ENCODE measurements at regions not wholly inside any gene's neighbourhood (a gene's known extent, or its start where the extent isn't known, plus 50 kb on each side); places are given as distances from the start of the nearest gene placed in this dataset.

DNA sequence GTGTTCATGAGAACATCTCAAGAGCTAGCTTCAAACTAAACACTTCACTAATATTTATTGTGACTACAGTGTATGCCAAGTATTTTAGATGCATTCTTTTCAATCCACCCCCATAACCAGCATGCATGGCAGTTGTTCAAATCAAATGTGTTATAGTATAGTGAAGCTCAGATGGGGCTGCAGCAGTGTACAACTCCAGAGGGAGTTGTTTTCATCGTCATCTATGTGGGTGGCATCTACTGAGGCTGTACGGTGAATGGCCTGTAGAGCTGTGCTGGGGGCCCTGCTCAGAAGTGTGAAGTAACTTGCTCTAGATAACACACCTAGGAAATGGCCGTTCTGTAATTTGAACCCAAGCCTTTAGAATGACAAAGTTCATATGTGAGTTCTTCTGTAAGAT is 71.8 kb upstream of the LRATD1 start:
- no peaks in the 10 kb centered on the region for H3K27me3 ChIP-seq
- H3K27ac ChIP-seq: no peak overlapping the region
- H3K36me3 ChIP-seq: no peaks in the 10 kb centered on the region
- DNase-seq (ENCODE audit: low spot score in 2 of 2): no peak
- peaks cover 22% of the 10 kb centered on the region for H3K4me1 ChIP-seq
- no peak overlapping the region for H3K4me3 ChIP-seq
- TF ChIP-seq EP300 (IDR thresholded peaks at IDR 0.05) (no peak), POLR2A (IDR thresholded peaks at IDR 0.05) (no peak), POLR2AphosphoS5 (IDR thresholded peaks at IDR 0.05) (no peak)
- TF ChIP-seq, protein P1, sequence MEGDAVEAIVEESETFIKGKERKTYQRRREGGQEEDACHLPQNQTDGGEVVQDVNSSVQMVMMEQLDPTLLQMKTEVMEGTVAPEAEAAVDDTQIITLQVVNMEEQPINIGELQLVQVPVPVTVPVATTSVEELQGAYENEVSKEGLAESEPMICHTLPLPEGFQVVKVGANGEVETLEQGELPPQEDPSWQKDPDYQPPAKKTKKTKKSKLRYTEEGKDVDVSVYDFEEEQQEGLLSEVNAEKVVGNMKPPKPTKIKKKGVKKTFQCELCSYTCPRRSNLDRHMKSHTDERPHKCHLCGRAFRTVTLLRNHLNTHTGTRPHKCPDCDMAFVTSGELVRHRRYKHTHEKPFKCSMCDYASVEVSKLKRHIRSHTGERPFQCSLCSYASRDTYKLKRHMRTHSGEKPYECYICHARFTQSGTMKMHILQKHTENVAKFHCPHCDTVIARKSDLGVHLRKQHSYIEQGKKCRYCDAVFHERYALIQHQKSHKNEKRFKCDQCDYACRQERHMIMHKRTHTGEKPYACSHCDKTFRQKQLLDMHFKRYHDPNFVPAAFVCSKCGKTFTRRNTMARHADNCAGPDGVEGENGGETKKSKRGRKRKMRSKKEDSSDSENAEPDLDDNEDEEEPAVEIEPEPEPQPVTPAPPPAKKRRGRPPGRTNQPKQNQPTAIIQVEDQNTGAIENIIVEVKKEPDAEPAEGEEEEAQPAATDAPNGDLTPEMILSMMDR (IDR thresholded peaks at IDR 0.05): no peak
- WGBS: 60% methylated on average over 3 of the region's 3 CpGs
- no peaks in the 10 kb centered on the region for H3K9me3 ChIP-seq

- WGBS: 96% methylated on average over 1 of the region's 1 CpG
- no peak for DNase-seq (ENCODE audit: low spot score in 2 of 2)
- Histone ChIP-seq H3K4me3 (no peak overlapping the region), H3K27ac (no peak overlapping the region), H3K9me3 (no peaks in the 10 kb centered on the region), H3K36me3 (no peaks in the 10 kb centered on the region), H3K4me1 (peaks cover 19% of the 10 kb centered on the region), H3K27me3 (no peaks in the 10 kb centered on the region)
- TF ChIP-seq, protein P1 (IDR thresholded peaks at IDR 0.05): no peak
- TF ChIP-seq POLR2AphosphoS5 (IDR thresholded peaks at IDR 0.05): no peak
Observed at GRCh38 chr2:14563324-14563723, 69.2 kb upstream of the LRATD1 start.

DNA sequence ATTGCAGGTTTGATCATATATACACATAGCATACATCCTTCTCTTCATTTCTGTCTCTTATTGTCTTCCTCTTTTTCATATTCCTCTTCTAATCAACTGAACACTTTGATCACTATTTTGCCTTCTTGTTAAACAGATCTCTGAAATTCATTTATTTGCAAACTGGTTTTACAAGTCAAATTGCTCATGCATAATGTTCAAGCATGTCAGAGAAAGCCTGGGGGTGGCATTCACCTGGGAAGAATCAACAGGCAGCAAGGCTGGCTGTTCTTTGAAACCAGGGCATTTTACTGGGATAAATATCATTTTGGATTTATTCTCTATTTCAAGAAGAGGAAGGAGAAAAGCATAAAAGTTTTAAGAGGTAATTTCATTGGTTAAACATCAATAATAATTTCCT is 66.9 kb upstream of the LRATD1 start:
- Histone ChIP-seq H3K9me3 (no peaks in the 10 kb centered on the region), H3K27me3 (no peaks in the 10 kb centered on the region), H3K36me3 (no peaks in the 10 kb centered on the region), H3K27ac (peak overlapping the region; percentile 11), H3K4me3 (no peak overlapping the region), H3K4me1 (peaks cover 19% of the 10 kb centered on the region)
- TF ChIP-seq POLR2AphosphoS5 (IDR thresholded peaks at IDR 0.05) (no peak), POLR2A (IDR thresholded peaks at IDR 0.05) (no peak), EP300 (IDR thresholded peaks at IDR 0.05) (no peak)
- TF ChIP-seq, protein P1 (IDR thresholded peaks at IDR 0.05): no peak
- no peak for DNase-seq (ENCODE audit: low spot score in 2 of 2)

GRCh38 chr2:14567561-14567960 is 65.0 kb upstream of the LRATD1 start:
- H3K4me1 ChIP-seq: peaks cover 19% of the 10 kb centered on the region
- H3K36me3 ChIP-seq: no peaks in the 10 kb centered on the region
- H3K9me3 ChIP-seq: no peaks in the 10 kb centered on the region
- no peak overlapping the region for H3K4me3 ChIP-seq
- no peak for DNase-seq (ENCODE audit: low spot score in 2 of 2)
- H3K27me3 ChIP-seq: no peaks in the 10 kb centered on the region
- WGBS: 74% methylated on average over 1 of the region's 1 CpG
- TF ChIP-seq, protein P1 (IDR thresholded peaks at IDR 0.05): no peak
- TF ChIP-seq EP300 (IDR thresholded peaks at IDR 0.05) (no peak), POLR2AphosphoS5 (IDR thresholded peaks at IDR 0.05) (no peak), POLR2A (IDR thresholded peaks at IDR 0.05) (no peak)
- no peak overlapping the region for H3K27ac ChIP-seq

DNA sequence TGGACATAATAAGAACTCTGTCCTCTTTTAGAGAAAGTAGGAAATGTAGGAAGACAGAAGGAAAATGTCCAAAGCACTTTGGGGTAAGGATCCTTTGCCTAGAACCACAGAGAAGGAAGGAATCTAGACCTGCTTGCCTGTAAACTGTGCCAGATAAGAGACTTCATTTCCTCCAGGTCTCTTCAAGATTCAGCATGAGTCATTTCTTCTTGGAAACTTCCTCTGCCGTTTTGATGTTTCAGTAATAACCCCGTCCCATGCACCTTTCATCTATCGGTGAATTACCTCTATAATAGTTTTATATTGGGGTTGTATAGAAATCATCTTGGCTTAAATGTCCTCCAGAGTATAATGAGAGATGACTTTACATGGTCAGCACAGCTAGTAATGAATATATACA is 63.2 kb upstream of the LRATD1 start:
- H3K27ac ChIP-seq: no peak overlapping the region
- TF ChIP-seq POLR2AphosphoS5 (IDR thresholded peaks at IDR 0.05) (no peak), POLR2A (IDR thresholded peaks at IDR 0.05) (no peak), EP300 (IDR thresholded peaks at IDR 0.05) (no peak)
- no peak overlapping the region for H3K4me3 ChIP-seq
- H3K27me3 ChIP-seq: no peaks in the 10 kb centered on the region
- H3K4me1 ChIP-seq: peaks cover 18% of the 10 kb centered on the region
- H3K9me3 ChIP-seq: no peaks in the 10 kb centered on the region
- no peaks in the 10 kb centered on the region for H3K36me3 ChIP-seq
- 44% methylated on average over 3 of the region's 3 CpGs for WGBS
- DNase-seq (ENCODE audit: low spot score in 2 of 2): no peak

DNA sequence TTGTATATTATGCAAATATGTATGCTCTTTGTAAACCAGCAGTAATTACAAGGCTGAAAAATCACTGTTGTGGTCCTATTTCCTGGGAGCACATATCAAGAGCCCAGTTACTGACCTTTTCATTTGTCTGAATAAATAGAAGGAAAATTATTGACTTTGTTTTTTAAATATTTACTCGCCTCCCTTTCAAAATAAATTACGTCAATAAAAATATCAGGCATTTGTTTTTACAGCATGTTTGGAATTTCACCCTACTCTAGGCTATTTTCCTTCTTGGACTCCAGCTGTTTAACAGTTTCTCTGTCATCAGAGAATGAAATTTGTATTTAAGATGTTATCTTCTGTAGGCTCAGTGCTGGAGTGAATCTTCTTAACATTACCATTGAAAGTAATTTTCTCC is 59.9 kb upstream of the LRATD1 start:
- H3K36me3 ChIP-seq: no peaks in the 10 kb centered on the region
- DNase-seq (ENCODE audit: low spot score in 2 of 2): no peak
- H3K9me3 ChIP-seq: no peaks in the 10 kb centered on the region
- no peaks in the 10 kb centered on the region for H3K27me3 ChIP-seq
- H3K4me1 ChIP-seq: peaks cover 7% of the 10 kb centered on the region
- H3K27ac ChIP-seq: no peak overlapping the region
- WGBS: 84% methylated on average over 2 of the region's 2 CpGs
- H3K4me3 ChIP-seq: no peak overlapping the region
- no peak for TF ChIP-seq EP300 (IDR thresholded peaks at IDR 0.05)
- TF ChIP-seq POLR2A (IDR thresholded peaks at IDR 0.05): no peak
- no peak for TF ChIP-seq POLR2AphosphoS5 (IDR thresholded peaks at IDR 0.05)
- TF ChIP-seq, protein P1 (IDR thresholded peaks at IDR 0.05): no peak

Data from suprapubic skin (tissue), 4 donors.